ENCODE measurements at regions not wholly inside any gene's neighbourhood (a gene's known extent, or its start where the extent isn't known, plus 50 kb on each side); places are given as distances from the start of the nearest gene placed in this dataset.

- H4K20me1 ChIP-seq (ENCODE audit: insufficient read depth): no peaks in the 10 kb centered on the region
- H3K27me3 ChIP-seq (ENCODE audit: insufficient read depth, low read depth): no peaks in the 10 kb centered on the region
- TF ChIP-seq EZH2 (IDR thresholded peaks at IDR 0.05; ENCODE audit: low read depth) (no peak), CTCF (conservative IDR thresholded peaks at IDR 0.05) (no peak)
- POLR2A ChIA-PET (ENCODE audit: unreplicated experiment): no interaction called here
- no TSS peak for BruUV-seq (replicated peaks)
- H3K9me2 ChIP-seq (ENCODE audit: insufficient read depth): no peaks in the 10 kb centered on the region; the same call in 1 of the 2 replicates
- intact Hi-C loops (cut with micrococcal nuclease; ENCODE audit: unreplicated experiment): no loop called here
- no peaks in the 10 kb centered on the region for H3F3A ChIP-seq (ENCODE audit: insufficient read depth, low read depth)
- H3K27ac ChIP-seq: no peak overlapping the region
- H3K4me2 ChIP-seq: no peak overlapping the region
- no peaks in the 10 kb centered on the region for H3K36me3 ChIP-seq (ENCODE audit: low read depth)
- 0 out of 2 replicates have a peak overlapping the region, but pooled peaks have one; percentile 39 for H2AFZ ChIP-seq
- no peak overlapping the region for H3K4me3 ChIP-seq
- CTCF ChIA-PET: no interaction called here
- no peaks in the 10 kb centered on the region for H3K9me3 ChIP-seq (ENCODE audit: insufficient read depth, low read depth)
- no peaks in the 10 kb centered on the region for H3K4me1 ChIP-seq (replicated peaks; ENCODE audit: insufficient read depth)
- no peak for DNase-seq
- H3K79me2 ChIP-seq (ENCODE audit: low read depth): no peaks in the 10 kb centered on the region
Measured at GRCh38 chr6:18720075-18720474, 332.9 kb downstream of the RNF144B start.

- CTCF ChIA-PET: no interaction called here
- intact Hi-C loops (cut with micrococcal nuclease; ENCODE audit: unreplicated experiment): no loop called here
Measured at GRCh38 chr6:18724056-18724455, 336.9 kb downstream of the RNF144B start.

GRCh38 chr6:18725449-18725848, 338.3 kb downstream of the RNF144B start:
- TF ChIP-seq EZH2 (IDR thresholded peaks at IDR 0.05; ENCODE audit: low read depth) (no peak), CTCF (conservative IDR thresholded peaks at IDR 0.05) (no peak)
- no peaks in the 10 kb centered on the region for H3F3A ChIP-seq (ENCODE audit: insufficient read depth, low read depth)
- no peak for DNase-seq
- intact Hi-C loops (cut with micrococcal nuclease; ENCODE audit: unreplicated experiment): no loop called here
- ChIA-PET CTCF (no interaction called here), POLR2A (ENCODE audit: unreplicated experiment) (no interaction called here)
- no peak overlapping the region for H3K4me3 ChIP-seq
- H2AFZ ChIP-seq: no peak overlapping the region
- no peaks in the 10 kb centered on the region for H3K79me2 ChIP-seq (ENCODE audit: low read depth)
- H3K9me3 ChIP-seq (ENCODE audit: insufficient read depth, low read depth): no peaks in the 10 kb centered on the region
- H3K27ac ChIP-seq: no peak overlapping the region
- H4K20me1 ChIP-seq (ENCODE audit: insufficient read depth): no peaks in the 10 kb centered on the region
- no peak overlapping the region for H3K4me2 ChIP-seq
- no peaks in the 10 kb centered on the region for H3K27me3 ChIP-seq (ENCODE audit: insufficient read depth, low read depth)
- no peaks in the 10 kb centered on the region for H3K9me2 ChIP-seq (ENCODE audit: insufficient read depth)
- H3K36me3 ChIP-seq (ENCODE audit: low read depth): no peaks in the 10 kb centered on the region
- H3K4me1 ChIP-seq (replicated peaks; ENCODE audit: insufficient read depth): no peaks in the 10 kb centered on the region
- no TSS peak for BruUV-seq (replicated peaks)

More at GRCh38 chr6:18724056-18724455, 336.9 kb downstream of the RNF144B start:
- H3F3A ChIP-seq (ENCODE audit: insufficient read depth, low read depth): no peaks in the 10 kb centered on the region
- H3K4me2 ChIP-seq: no peak overlapping the region
- H3K27me3 ChIP-seq (ENCODE audit: insufficient read depth, low read depth): no peaks in the 10 kb centered on the region
- DNase-seq: no peak
- TF ChIP-seq CTCF (conservative IDR thresholded peaks at IDR 0.05) (no peak), EZH2 (IDR thresholded peaks at IDR 0.05; ENCODE audit: low read depth) (no peak)
- no peaks in the 10 kb centered on the region for H3K9me3 ChIP-seq (ENCODE audit: insufficient read depth, low read depth)
- no peak overlapping the region for H3K4me3 ChIP-seq
- no peak overlapping the region for H2AFZ ChIP-seq
- H3K27ac ChIP-seq: no peak overlapping the region
- no peaks in the 10 kb centered on the region for H3K4me1 ChIP-seq (replicated peaks; ENCODE audit: insufficient read depth)
- no peaks in the 10 kb centered on the region for H3K79me2 ChIP-seq (ENCODE audit: low read depth)
- no peaks in the 10 kb centered on the region for H4K20me1 ChIP-seq (ENCODE audit: insufficient read depth)
- POLR2A ChIA-PET (ENCODE audit: unreplicated experiment): no interaction called here
- no peaks in the 10 kb centered on the region for H3K36me3 ChIP-seq (ENCODE audit: low read depth)
- H3K9me2 ChIP-seq (ENCODE audit: insufficient read depth): no peaks in the 10 kb centered on the region; the same call in 1 of the 2 replicates
- BruUV-seq (replicated peaks): no TSS peak

All from PC-9 (cell line).